Trophoblast cell (in vitro differentiated cells and primary cell): ENCODE measurements at regions not wholly inside any gene's neighbourhood (a gene's known extent, or its start where the extent isn't known, plus 50 kb on each side); places are given as distances from the start of the nearest gene placed in this dataset.
A peak's percentile ranks its signal among the peaks of the same experiment; 100 is the strongest.

Experiments
- DNase-seq, 2 donors: peaks; one replicate each; pipeline ENCODE4 v3.0.0-alpha.2; 2016
- H2AFZ ChIP-seq: 2 replicates; pipeline ENCODE4 v1.6.1; 2013; ENCODE audit warnings: low read length, moderate library complexity, mild to moderate bottlenecking; ENCODE audit not compliant: insufficient read depth, poor library complexity
- H2AK5ac ChIP-seq: 2 replicates; pipeline ENCODE4 v1.6.1; 2013; ENCODE audit warnings: mild to moderate bottlenecking, low read length
- H2BK120ac ChIP-seq: 2 replicates; pipeline ENCODE4 v1.6.1; 2013; ENCODE audit warnings: low read length, mild to moderate bottlenecking, moderate library complexity; ENCODE audit not compliant: insufficient read depth, poor library complexity
- H2BK12ac ChIP-seq: 2 replicates; pipeline ENCODE4 v1.6.1; 2013; ENCODE audit warnings: mild to moderate bottlenecking, low read length, moderate library complexity
- H2BK5ac ChIP-seq: 2 replicates; pipeline ENCODE4 v1.6.1; 2013; ENCODE audit warnings: low read length, low read depth, moderate library complexity, mild to moderate bottlenecking; ENCODE audit not compliant: poor library complexity
- H3K14ac ChIP-seq: 2 replicates; pipeline ENCODE4 v1.6.1; 2013; ENCODE audit warnings: mild to moderate bottlenecking, low read length
- H3K18ac ChIP-seq: 2 replicates; pipeline ENCODE4 v1.6.1; 2013; ENCODE audit warnings: mild to moderate bottlenecking, low read length
- H3K23ac ChIP-seq: 2 replicates; pipeline ENCODE4 v1.6.1; 2013; ENCODE audit warnings: low read length
- H3K27ac ChIP-seq: 2 replicates; pipeline ENCODE4 v1.5.1; 2013; ENCODE audit warnings: low read depth, mild to moderate bottlenecking, inconsistent platforms, low read length, moderate library complexity
- H3K27me3 ChIP-seq: 2 replicates; pipeline ENCODE4 v1.6.1; 2013; ENCODE audit warnings: inconsistent platforms, mild to moderate bottlenecking, low read length, moderate library complexity; ENCODE audit not compliant: insufficient read depth
- H3K36me3 ChIP-seq, 2 experiments: 1 replicate in 1 of 2; 2 replicates in 1 of 2; pipeline ENCODE4 v1.6.1; 2013; ENCODE audit warnings: low read length in 2 of 2, mild to moderate bottlenecking in 2 of 2, moderate library complexity in 1 of 2; ENCODE audit not compliant: insufficient read depth in 2 of 2, control insufficient read depth in 1 of 2
- H3K4ac ChIP-seq: 2 replicates; pipeline ENCODE4 v1.6.1; 2013; ENCODE audit warnings: low read depth, mild to moderate bottlenecking, low read length, moderate library complexity
- H3K4me1 ChIP-seq, 2 experiments: 1 replicate in 1 of 2; 2 replicates in 1 of 2; pipeline ENCODE4 v1.6.1; 2013; ENCODE audit warnings: low read length in 2 of 2, mild to moderate bottlenecking in 2 of 2, moderate library complexity in 1 of 2; ENCODE audit not compliant: insufficient read depth in 2 of 2, control insufficient read depth in 1 of 2
- H3K4me2 ChIP-seq: 2 replicates; pipeline ENCODE4 v1.6.1; 2013; ENCODE audit warnings: inconsistent platforms, mild to moderate bottlenecking, low read length, moderate library complexity
- H3K4me3 ChIP-seq: 2 replicates; pipeline ENCODE4 v1.5.1; 2013; ENCODE audit warnings: mild to moderate bottlenecking, low read depth, low read length, inconsistent platforms
- H3K79me1 ChIP-seq: one replicate; pipeline ENCODE4 v1.6.1; 2013; ENCODE audit warnings: low read length
- H3K79me2 ChIP-seq: 2 replicates; pipeline ENCODE4 v1.6.1; 2013; ENCODE audit warnings: low read length, mild to moderate bottlenecking; ENCODE audit not compliant: control insufficient read depth, insufficient read depth, poor library complexity
- H3K9ac ChIP-seq: 2 replicates; pipeline ENCODE4 v1.6.1; 2013; ENCODE audit warnings: mild to moderate bottlenecking, low read length
- H3K9me3 ChIP-seq: 2 replicates; pipeline ENCODE4 v1.6.1; 2013; ENCODE audit warnings: low read depth, mild to moderate bottlenecking, control low read depth, inconsistent platforms, low read length; ENCODE audit not compliant: insufficient read depth
- H4K12ac ChIP-seq: 2 replicates; pipeline ENCODE4 v1.6.1; 2013; ENCODE audit warnings: low read depth, mild to moderate bottlenecking, low read length, moderate library complexity
- H4K8ac ChIP-seq: 2 replicates; pipeline ENCODE4 v1.6.1; 2013; ENCODE audit warnings: low read depth, mild to moderate bottlenecking, low read length, moderate library complexity
- H4K91ac ChIP-seq: one replicate; pipeline ENCODE4 v1.6.1; 2013; ENCODE audit warnings: low read depth, mild to moderate bottlenecking, low read length, moderate library complexity
- WGBS: extraction: QIAGEN DNeasy Blood & Tissue Kit; methylation state at CpG from one replicate; pipeline ENCODE4 v1.1.7; 2013; ENCODE audit warnings: missing lambda C conversion rate; ENCODE audit not compliant: insufficient read length, insufficient coverage; ENCODE audit errors: extremely low coverage; 5-methylcytosine and 5-hydroxymethylcytosine counted together

DNA sequence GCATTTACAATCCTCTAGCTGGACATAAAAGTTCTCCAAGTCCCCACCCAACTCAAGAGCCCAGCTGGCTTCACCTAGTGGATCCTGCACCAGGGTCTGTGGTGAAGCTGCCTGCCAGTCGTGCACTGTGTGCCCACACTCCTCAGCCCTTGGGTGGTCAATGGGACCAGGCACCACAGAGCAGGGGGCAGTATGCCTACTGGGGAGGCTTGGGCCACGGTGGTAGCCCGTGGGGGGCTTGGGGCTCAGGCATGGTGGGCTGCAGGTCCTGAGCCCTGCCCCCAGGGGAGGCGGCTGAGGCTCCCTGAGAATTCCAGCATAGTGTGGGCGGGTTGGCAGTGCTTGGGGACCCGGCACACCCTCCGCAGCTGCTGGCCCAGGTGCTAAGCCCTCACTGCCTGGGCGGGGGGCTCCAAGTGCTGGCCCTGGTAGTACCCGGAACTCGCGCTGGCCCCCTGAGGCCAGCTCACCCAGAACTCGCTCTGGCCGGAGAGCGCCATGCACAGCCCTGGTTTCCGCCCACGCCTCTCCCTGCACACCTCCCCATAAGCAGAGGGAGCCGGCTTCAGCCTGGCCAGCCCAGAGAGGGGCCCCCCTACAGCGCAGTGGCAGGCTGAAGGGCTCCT is 1473.4 kb downstream of the SUCLG1 start:
- DNase-seq: no peak
- H3K14ac ChIP-seq: no peak overlapping the region
- no peak overlapping the region for H4K91ac ChIP-seq
- H3K9me3 ChIP-seq: peaks cover 2% of the 10 kb centered on the region
- H3K4me1 ChIP-seq: no peaks in the 10 kb centered on the region
- no peak overlapping the region for H3K27ac ChIP-seq
- no peaks in the 10 kb centered on the region for H3K79me1 ChIP-seq
- no peaks in the 10 kb centered on the region for H3K27me3 ChIP-seq
- H3K9ac ChIP-seq: no peak overlapping the region
- H3K4ac ChIP-seq: no peak overlapping the region
- H2AFZ ChIP-seq: no peak overlapping the region
- H2AK5ac ChIP-seq: no peak overlapping the region
- H3K36me3 ChIP-seq: no peaks in the 10 kb centered on the region
- WGBS: no CpG with 5 or more reads among the region's 18 CpGs
- no peak overlapping the region for H2BK12ac ChIP-seq
- no peak overlapping the region for H3K18ac ChIP-seq
- no peaks in the 10 kb centered on the region for H3K79me2 ChIP-seq
- H3K23ac ChIP-seq: no peak overlapping the region
- H2BK120ac ChIP-seq: no peak overlapping the region
- no peak overlapping the region for H4K12ac ChIP-seq
- no peak overlapping the region for H4K8ac ChIP-seq
- peak overlapping the region; percentile 6 for H3K4me3 ChIP-seq
- H3K4me2 ChIP-seq: no peak overlapping the region
- H2BK5ac ChIP-seq: no peak overlapping the region

- H3K4me3 ChIP-seq: no peak overlapping the region
- H3K9me3 ChIP-seq: no peaks in the 10 kb centered on the region
- H2BK12ac ChIP-seq: no peak overlapping the region
- H3K27ac ChIP-seq: no peak overlapping the region
- no peak overlapping the region for H2AFZ ChIP-seq
- DNase-seq: peak in 1 of 2 donors; percentile 42
- H3K36me3 ChIP-seq: no peaks in the 10 kb centered on the region
- H3K9ac ChIP-seq: no peak overlapping the region
- H3K79me1 ChIP-seq: no peaks in the 10 kb centered on the region
- H3K23ac ChIP-seq: no peak overlapping the region
- no peaks in the 10 kb centered on the region for H3K79me2 ChIP-seq
- no peak overlapping the region for H4K12ac ChIP-seq
- H2AK5ac ChIP-seq: no peak overlapping the region
- no peaks in the 10 kb centered on the region for H3K4me1 ChIP-seq
- no peak overlapping the region for H3K4ac ChIP-seq
- H3K27me3 ChIP-seq: no peaks in the 10 kb centered on the region
- H2BK5ac ChIP-seq: no peak overlapping the region
- no peak overlapping the region for H4K8ac ChIP-seq
- no peak overlapping the region for H3K14ac ChIP-seq
- no peak overlapping the region for H4K91ac ChIP-seq
- H3K18ac ChIP-seq: no peak overlapping the region
- H2BK120ac ChIP-seq: no peak overlapping the region
- no peak overlapping the region for H3K4me2 ChIP-seq
These were observed 1490.7 kb downstream of the SUCLG1 start for GRCh38 chr2:82968358-82968757.

- Histone ChIP-seq H4K12ac (no peak overlapping the region), H3K79me1 (no peaks in the 10 kb centered on the region), H3K27me3 (no peaks in the 10 kb centered on the region), H2BK5ac (no peak overlapping the region), H3K23ac (no peak overlapping the region), H2AK5ac (no peak overlapping the region), H3K79me2 (no peaks in the 10 kb centered on the region), H2AFZ (no peak overlapping the region), H2BK120ac (no peak overlapping the region), H3K9ac (no peak overlapping the region), H3K18ac (no peak overlapping the region), H3K27ac (no peak overlapping the region), H3K14ac (no peak overlapping the region), H3K9me3 (no peaks in the 10 kb centered on the region), H3K4me1 (no peaks in the 10 kb centered on the region), H4K8ac (no peak overlapping the region), H3K36me3 (no peaks in the 10 kb centered on the region), H3K4ac (no peak overlapping the region), H2BK12ac (no peak overlapping the region), H3K4me3 (no peak overlapping the region), H3K4me2 (no peak overlapping the region), H4K91ac (no peak overlapping the region)
- no CpG with 5 or more reads among the region's 4 CpGs for WGBS
- peak in 1 of 2 donors; percentile 50 for DNase-seq
These were observed 1494.7 kb downstream of the SUCLG1 start for GRCh38 chr2:82964341-82964740.

DNA sequence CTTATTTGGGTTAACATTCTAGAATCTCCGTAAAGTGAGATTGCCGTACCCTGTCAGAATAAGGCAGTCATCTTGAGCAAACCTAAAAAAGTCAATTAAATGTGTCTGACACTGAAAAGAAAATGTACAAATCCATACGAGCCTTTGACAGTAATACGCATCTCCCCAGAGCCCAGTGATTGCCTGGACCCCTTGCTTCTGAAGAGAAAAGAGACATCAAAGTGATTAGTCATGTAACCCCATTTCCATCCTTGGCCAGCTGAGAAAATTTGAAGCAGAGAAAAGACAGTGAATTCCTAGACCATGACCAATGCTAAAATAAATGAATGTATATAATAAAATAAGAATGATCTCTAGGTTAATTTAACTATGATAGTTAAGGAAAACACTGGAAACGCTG is 1499.4 kb downstream of the SUCLG1 start:
- Histone ChIP-seq H2BK120ac (no peak overlapping the region), H4K91ac (no peak overlapping the region), H3K18ac (no peak overlapping the region), H3K4me1 (no peaks in the 10 kb centered on the region), H3K79me1 (no peaks in the 10 kb centered on the region), H3K27ac (no peak overlapping the region), H3K36me3 (no peaks in the 10 kb centered on the region), H4K12ac (no peak overlapping the region), H3K27me3 (no peaks in the 10 kb centered on the region), H3K4ac (no peak overlapping the region), H2BK12ac (no peak overlapping the region), H2BK5ac (no peak overlapping the region), H3K14ac (no peak overlapping the region), H2AK5ac (no peak overlapping the region), H3K4me2 (no peak overlapping the region), H3K4me3 (no peak overlapping the region), H3K9me3 (no peaks in the 10 kb centered on the region), H4K8ac (no peak overlapping the region), H2AFZ (no peak overlapping the region), H3K79me2 (no peaks in the 10 kb centered on the region), H3K23ac (no peak overlapping the region), H3K9ac (no peak overlapping the region)
- no peak for DNase-seq
- no CpG with 5 or more reads among the region's 5 CpGs for WGBS
